ENCODE measurements at regions not wholly inside any gene's neighbourhood (a gene's known extent, or its start where the extent isn't known, plus 50 kb on each side); places are given as distances from the start of the nearest gene placed in this dataset.

DNA sequence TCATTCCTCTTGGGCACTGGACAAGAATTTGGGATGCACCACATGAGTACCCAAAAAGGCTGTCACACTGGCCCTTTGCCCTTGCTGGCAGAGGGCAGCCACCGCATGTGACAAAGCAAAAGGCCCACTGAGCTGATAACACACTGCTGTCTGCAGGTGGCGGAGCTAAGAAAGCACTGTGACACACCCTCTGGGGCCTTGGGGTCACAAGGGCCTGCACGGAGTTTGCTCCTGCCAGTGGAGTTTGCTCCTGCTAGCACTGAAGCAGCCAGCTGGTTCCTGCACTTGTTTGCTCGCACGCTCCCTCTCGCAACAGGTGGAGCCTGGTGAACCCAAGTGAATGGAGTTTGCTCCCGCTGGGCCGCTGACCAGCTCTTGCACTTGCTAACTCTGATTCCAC, 132.6 kb downstream of the LCA5 start:
- H3K9ac ChIP-seq (ENCODE audit: low read length), result no peak overlapping the region
- H3K9me3 ChIP-seq (ENCODE audit: control insufficient read depth in 1 of 2, insufficient read depth in 1 of 2, low read depth in 1 of 2, low read length in 2 of 2), result no peaks in the 10 kb centered on the region
- intact Hi-C loops (cut with micrococcal nuclease), result loop anchor here (1.0 kb wide), 1 partner anchor 309 kb away; no protein-coding TSS in a partner anchor
- no peaks in the 10 kb centered on the region for H3K36me3 ChIP-seq (ENCODE audit: control insufficient read depth in 1 of 2, insufficient read depth in 2 of 2, low read length in 2 of 2)
- ATAC-seq (no peak), DNase-seq (ENCODE audit: low read depth, low spot score) (no peak)
- RAD21 ChIA-PET (ENCODE audit: low non-redundant PET in 1 of 2, low total read pairs in 2 of 2, uncharacterized antibody in 2 of 2, unreplicated experiment in 2 of 2), result no interaction called here
- no peak overlapping the region for H2AFZ ChIP-seq (ENCODE audit: low read depth, low read length, poor library complexity, severe bottlenecking)
- no peaks in the 10 kb centered on the region for H3K9me2 ChIP-seq (ENCODE audit: insufficient read depth)
- CTCF ChIA-PET, result no interaction called here
- H3K4me3 ChIP-seq (replicated peaks in 1 of 2; ENCODE audit: low read depth in 1 of 2, low read length in 2 of 2), result no peak overlapping the region
- no peak overlapping the region for H3K27ac ChIP-seq (ENCODE audit: low read depth, low read length)
- H3K4me1 ChIP-seq (ENCODE audit: control insufficient read depth in 1 of 2, insufficient read depth in 2 of 2, low read length in 2 of 2), result no peaks in the 10 kb centered on the region
- no TSS peak for BruUV-seq (replicated peaks)
- no peaks in the 10 kb centered on the region for H3K27me3 ChIP-seq (ENCODE audit: insufficient read depth, low read length)
- H3K4me2 ChIP-seq (ENCODE audit: low read length), result no peak overlapping the region
- H3K79me2 ChIP-seq (ENCODE audit: insufficient read depth, low read length), result no peaks in the 10 kb centered on the region
- POLR2A ChIA-PET, result no interaction called here
- TF ChIP-seq CEBPB (IDR thresholded peaks at IDR 0.05; ENCODE audit: low read depth) (no peak), SP1 (IDR thresholded peaks at IDR 0.05; ENCODE audit: low read depth) (no peak), SIN3A (IDR thresholded peaks at IDR 0.05; ENCODE audit: low read depth) (no peak), SRF (IDR thresholded peaks at IDR 0.05; ENCODE audit: low read depth) (no peak), YY1 (IDR thresholded peaks at IDR 0.05; ENCODE audit: extremely low read depth, insufficient replicate concordance, low read depth, low read length) (no peak), ZFX (IDR thresholded peaks at IDR 0.05) (no peak), POLR2A (IDR thresholded peaks at IDR 0.05; ENCODE audit: borderline replicate concordance, extremely low read depth, insufficient read depth, insufficient read length) (no peak), EZH2 (IDR thresholded peaks at IDR 0.05) (no peak), EZH2phosphoT487 (IDR thresholded peaks at IDR 0.05; ENCODE audit: borderline replicate concordance) (no peak), RAD21 (IDR thresholded peaks at IDR 0.05; ENCODE audit: low read depth) (no peak), ELF1 (IDR thresholded peaks at IDR 0.05; ENCODE audit: borderline replicate concordance, low read depth) (no peak), JUND (IDR thresholded peaks at IDR 0.05) (no peak), POLR2AphosphoS5 (IDR thresholded peaks at IDR 0.05; ENCODE audit: low read depth, low read length) (no peak)
- TF ChIP-seq, protein P1, sequence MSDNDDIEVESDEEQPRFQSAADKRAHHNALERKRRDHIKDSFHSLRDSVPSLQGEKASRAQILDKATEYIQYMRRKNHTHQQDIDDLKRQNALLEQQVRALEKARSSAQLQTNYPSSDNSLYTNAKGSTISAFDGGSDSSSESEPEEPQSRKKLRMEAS (IDR thresholded peaks at IDR 0.05), result no peak
- TF ChIP-seq, protein P2, sequence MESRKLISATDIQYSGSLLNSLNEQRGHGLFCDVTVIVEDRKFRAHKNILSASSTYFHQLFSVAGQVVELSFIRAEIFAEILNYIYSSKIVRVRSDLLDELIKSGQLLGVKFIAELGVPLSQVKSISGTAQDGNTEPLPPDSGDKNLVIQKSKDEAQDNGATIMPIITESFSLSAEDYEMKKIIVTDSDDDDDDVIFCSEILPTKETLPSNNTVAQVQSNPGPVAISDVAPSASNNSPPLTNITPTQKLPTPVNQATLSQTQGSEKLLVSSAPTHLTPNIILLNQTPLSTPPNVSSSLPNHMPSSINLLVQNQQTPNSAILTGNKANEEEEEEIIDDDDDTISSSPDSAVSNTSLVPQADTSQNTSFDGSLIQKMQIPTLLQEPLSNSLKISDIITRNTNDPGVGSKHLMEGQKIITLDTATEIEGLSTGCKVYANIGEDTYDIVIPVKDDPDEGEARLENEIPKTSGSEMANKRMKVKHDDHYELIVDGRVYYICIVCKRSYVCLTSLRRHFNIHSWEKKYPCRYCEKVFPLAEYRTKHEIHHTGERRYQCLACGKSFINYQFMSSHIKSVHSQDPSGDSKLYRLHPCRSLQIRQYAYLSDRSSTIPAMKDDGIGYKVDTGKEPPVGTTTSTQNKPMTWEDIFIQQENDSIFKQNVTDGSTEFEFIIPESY (IDR thresholded peaks at IDR 0.05; ENCODE audit: extremely low read depth, insufficient replicate concordance, low read length), result no peak
- TF ChIP-seq, protein P3, sequence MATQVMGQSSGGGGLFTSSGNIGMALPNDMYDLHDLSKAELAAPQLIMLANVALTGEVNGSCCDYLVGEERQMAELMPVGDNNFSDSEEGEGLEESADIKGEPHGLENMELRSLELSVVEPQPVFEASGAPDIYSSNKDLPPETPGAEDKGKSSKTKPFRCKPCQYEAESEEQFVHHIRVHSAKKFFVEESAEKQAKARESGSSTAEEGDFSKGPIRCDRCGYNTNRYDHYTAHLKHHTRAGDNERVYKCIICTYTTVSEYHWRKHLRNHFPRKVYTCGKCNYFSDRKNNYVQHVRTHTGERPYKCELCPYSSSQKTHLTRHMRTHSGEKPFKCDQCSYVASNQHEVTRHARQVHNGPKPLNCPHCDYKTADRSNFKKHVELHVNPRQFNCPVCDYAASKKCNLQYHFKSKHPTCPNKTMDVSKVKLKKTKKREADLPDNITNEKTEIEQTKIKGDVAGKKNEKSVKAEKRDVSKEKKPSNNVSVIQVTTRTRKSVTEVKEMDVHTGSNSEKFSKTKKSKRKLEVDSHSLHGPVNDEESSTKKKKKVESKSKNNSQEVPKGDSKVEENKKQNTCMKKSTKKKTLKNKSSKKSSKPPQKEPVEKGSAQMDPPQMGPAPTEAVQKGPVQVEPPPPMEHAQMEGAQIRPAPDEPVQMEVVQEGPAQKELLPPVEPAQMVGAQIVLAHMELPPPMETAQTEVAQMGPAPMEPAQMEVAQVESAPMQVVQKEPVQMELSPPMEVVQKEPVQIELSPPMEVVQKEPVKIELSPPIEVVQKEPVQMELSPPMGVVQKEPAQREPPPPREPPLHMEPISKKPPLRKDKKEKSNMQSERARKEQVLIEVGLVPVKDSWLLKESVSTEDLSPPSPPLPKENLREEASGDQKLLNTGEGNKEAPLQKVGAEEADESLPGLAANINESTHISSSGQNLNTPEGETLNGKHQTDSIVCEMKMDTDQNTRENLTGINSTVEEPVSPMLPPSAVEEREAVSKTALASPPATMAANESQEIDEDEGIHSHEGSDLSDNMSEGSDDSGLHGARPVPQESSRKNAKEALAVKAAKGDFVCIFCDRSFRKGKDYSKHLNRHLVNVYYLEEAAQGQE (IDR thresholded peaks at IDR 0.05; ENCODE audit: low read depth), result no peak
- TF ChIP-seq, protein P4, sequence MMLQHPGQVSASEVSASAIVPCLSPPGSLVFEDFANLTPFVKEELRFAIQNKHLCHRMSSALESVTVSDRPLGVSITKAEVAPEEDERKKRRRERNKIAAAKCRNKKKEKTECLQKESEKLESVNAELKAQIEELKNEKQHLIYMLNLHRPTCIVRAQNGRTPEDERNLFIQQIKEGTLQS (IDR thresholded peaks at IDR 0.05), result no peak
- H4K20me1 ChIP-seq (ENCODE audit: insufficient read depth), result no peaks in the 10 kb centered on the region
